Calu3 (cell line): ENCODE measurements at regions not wholly inside any gene's neighbourhood (a gene's known extent, or its start where the extent isn't known, plus 50 kb on each side); places are given as distances from the start of the nearest gene placed in this dataset.

Experiments
- BruUV-seq: library from RNA; stranded (reverse); fragments of 400-500 nt; replicated peaks from 2 replicates; lab custom pipeline; 2021; lab: Mats Ljungman, UMichigan
- CTCF ChIA-PET: fragments of 300-600 bp; sonication (Branson Sonifier 250); formaldehyde crosslinking; loops from one replicate; lab custom pipeline; 2022; ENCODE audit warnings: antibody characterized with exemption; lab: Charles Lee
- DNase-seq: peaks from one replicate; pipeline ENCODE4 v3.0.0; 2022
- H3K27ac Mint-ChIP-seq: one replicate; pipeline ENCODE4 v1.8.0; 2022; ENCODE audit warnings: mixed read lengths; ENCODE audit not compliant: unreplicated experiment
- H3K27me3 Mint-ChIP-seq: one replicate; pipeline ENCODE4 v1.8.0; 2022; ENCODE audit warnings: mixed read lengths; ENCODE audit not compliant: unreplicated experiment
- H3K36me3 Mint-ChIP-seq: one replicate; pipeline ENCODE4 v1.8.0; 2022; ENCODE audit warnings: mild to moderate bottlenecking, moderate library complexity, mixed read lengths; ENCODE audit not compliant: insufficient read depth, unreplicated experiment
- H3K4me1 Mint-ChIP-seq: one replicate; pipeline ENCODE4 v1.8.0; 2022; ENCODE audit warnings: mild to moderate bottlenecking, low read depth, mixed read lengths; ENCODE audit not compliant: unreplicated experiment
- H3K4me3 Mint-ChIP-seq: one replicate; pipeline ENCODE4 v1.8.0; 2022; ENCODE audit warnings: mild to moderate bottlenecking, low read depth, moderate library complexity, mixed read lengths; ENCODE audit not compliant: unreplicated experiment
- H3K9me3 Mint-ChIP-seq: one replicate; pipeline ENCODE4 v1.8.0; 2022; ENCODE audit warnings: low read depth, mixed read lengths; ENCODE audit not compliant: unreplicated experiment
- intact Hi-C: fragments of 100-400 bp; cut with micrococcal nuclease; formaldehyde crosslinking; loops from one replicate; pipeline ENCODE4 v1.10.0; 2022; ENCODE audit not compliant: unreplicated experiment
- TF ChIP-seq, protein P1 (sequence below): fragments of 200-600 bp; IDR thresholded peaks from one replicate; pipeline ENCODE4 v1.8.0; 2022; ENCODE audit warnings: antibody characterized with exemption; ENCODE audit not compliant: unreplicated experiment

DNA sequence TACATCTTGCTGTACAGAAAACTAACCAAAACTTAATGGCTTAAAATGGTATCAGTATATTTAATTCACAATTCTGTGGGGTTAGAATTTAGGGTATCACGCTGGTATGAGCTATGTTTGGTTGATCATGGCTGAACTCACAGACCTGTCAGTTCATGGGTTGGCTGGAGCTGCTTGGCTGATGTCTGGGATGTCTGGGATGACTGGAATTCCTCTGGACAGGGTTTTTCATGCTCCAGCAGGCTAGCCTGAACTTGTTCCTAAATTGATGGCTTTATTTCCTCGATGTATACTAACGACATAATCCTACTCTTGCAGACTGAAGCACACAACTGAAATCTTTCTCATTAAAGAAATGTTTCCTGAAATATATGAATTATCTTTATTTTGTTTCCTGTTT, 338.9 kb upstream of the GBE1 start:
- no peaks in the 10 kb centered on the region for H3K9me3 Mint-ChIP-seq
- DNase-seq, result no peak

DNA sequence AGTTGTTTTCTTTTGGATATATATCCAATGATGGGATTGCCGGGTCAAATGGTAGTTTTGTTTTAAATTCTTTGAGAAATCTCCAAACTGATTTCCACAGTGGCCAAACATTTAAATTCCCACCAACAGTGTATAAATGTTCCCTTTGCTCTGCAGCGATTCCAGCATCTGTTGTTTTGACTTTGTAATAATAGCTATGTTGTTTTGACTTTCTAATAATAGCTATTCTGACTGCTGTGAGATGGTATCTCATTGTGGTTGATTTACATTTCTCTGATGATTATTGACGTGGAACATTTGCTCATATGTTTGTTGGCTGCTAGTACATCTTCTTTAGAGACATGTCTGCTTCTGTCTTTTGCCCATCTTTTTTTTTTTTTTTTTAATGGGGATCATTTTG, 332.2 kb upstream of the GBE1 start:
- H3K4me3 Mint-ChIP-seq, result no peak overlapping the region
- no peaks in the 10 kb centered on the region for H3K36me3 Mint-ChIP-seq
- no peak overlapping the region for H3K27ac Mint-ChIP-seq
- intact Hi-C loops, result no loop called here
- H3K4me1 Mint-ChIP-seq, result peaks cover 14% of the 10 kb centered on the region
- DNase-seq, result no peak
- H3K27me3 Mint-ChIP-seq, result no peaks in the 10 kb centered on the region
- TF ChIP-seq, protein P1, sequence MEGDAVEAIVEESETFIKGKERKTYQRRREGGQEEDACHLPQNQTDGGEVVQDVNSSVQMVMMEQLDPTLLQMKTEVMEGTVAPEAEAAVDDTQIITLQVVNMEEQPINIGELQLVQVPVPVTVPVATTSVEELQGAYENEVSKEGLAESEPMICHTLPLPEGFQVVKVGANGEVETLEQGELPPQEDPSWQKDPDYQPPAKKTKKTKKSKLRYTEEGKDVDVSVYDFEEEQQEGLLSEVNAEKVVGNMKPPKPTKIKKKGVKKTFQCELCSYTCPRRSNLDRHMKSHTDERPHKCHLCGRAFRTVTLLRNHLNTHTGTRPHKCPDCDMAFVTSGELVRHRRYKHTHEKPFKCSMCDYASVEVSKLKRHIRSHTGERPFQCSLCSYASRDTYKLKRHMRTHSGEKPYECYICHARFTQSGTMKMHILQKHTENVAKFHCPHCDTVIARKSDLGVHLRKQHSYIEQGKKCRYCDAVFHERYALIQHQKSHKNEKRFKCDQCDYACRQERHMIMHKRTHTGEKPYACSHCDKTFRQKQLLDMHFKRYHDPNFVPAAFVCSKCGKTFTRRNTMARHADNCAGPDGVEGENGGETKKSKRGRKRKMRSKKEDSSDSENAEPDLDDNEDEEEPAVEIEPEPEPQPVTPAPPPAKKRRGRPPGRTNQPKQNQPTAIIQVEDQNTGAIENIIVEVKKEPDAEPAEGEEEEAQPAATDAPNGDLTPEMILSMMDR, result no peak
- no peaks in the 10 kb centered on the region for H3K9me3 Mint-ChIP-seq
- BruUV-seq, result no TSS peak
- CTCF ChIA-PET, result interaction anchor here (0.7 kb wide), 1 partner anchor 646 kb away, joined by 3 read pairs; no protein-coding TSS in a partner anchor

More for the DNA sequence above, 338.9 kb upstream of the GBE1 start:
- Mint-ChIP-seq H3K36me3 (no peaks in the 10 kb centered on the region), H3K27ac (no peak overlapping the region), H3K27me3 (no peaks in the 10 kb centered on the region), H3K4me3 (no peak overlapping the region), H3K4me1 (peaks cover 9% of the 10 kb centered on the region)
- TF ChIP-seq, protein P1, result no peak
- no TSS peak for BruUV-seq
- intact Hi-C loops, result no loop called here
- CTCF ChIA-PET, result no interaction called here

DNA sequence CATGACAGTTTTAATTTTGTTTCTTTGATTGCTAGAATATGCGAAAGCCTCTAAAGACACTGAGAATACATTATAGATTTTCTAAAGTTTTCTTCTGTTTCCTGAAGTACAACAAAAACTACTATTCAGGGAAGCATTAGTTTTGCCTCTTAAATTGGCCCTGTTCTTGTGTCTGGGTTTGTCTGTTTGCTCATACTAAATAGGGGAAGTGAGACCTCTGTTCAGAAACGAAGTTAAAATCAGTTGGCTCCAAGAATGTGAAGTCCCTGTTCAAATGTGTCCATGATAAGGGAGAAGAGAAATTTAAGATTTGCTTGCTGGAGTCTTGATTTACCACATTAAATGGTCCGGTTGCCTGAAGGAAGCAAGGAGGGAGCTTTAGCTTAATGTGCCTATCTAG, 327.3 kb upstream of the GBE1 start:
- Mint-ChIP-seq H3K9me3 (no peaks in the 10 kb centered on the region), H3K27ac (no peak overlapping the region), H3K4me1 (peaks cover 36% of the 10 kb centered on the region), H3K4me3 (no peak overlapping the region), H3K27me3 (no peaks in the 10 kb centered on the region), H3K36me3 (no peaks in the 10 kb centered on the region)
- CTCF ChIA-PET, result no interaction called here
- TF ChIP-seq, protein P1, result no peak
- no TSS peak for BruUV-seq
- intact Hi-C loops, result no loop called here
- no peak for DNase-seq

DNA sequence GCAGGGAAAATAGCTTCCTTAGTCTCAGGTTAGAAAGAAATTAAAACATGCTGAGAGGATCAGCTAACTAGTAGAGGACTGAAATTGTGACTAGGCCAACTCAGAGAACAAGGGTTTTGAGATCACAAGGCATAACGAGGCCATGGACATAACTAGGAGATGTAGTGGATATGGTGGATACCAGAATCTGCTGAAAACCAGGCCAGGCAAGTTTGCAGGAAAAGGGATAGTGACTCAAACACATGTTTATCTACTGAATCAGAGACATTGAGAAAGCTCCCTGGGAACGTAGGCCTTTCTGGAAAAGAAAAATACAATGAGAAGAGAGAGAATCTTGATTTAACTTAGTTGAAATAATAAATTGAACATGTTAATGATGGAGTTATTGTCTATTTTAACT, 326.5 kb upstream of the GBE1 start:
- CTCF ChIA-PET, result no interaction called here
- peak; percentile 5 for DNase-seq
- intact Hi-C loops, result no loop called here
- BruUV-seq, result no TSS peak
- no peaks in the 10 kb centered on the region for H3K27me3 Mint-ChIP-seq
- no peaks in the 10 kb centered on the region for H3K9me3 Mint-ChIP-seq
- H3K36me3 Mint-ChIP-seq, result no peaks in the 10 kb centered on the region
- H3K27ac Mint-ChIP-seq, result no peak overlapping the region
- H3K4me3 Mint-ChIP-seq, result no peak overlapping the region
- TF ChIP-seq, protein P1, result no peak
- peaks cover 36% of the 10 kb centered on the region for H3K4me1 Mint-ChIP-seq
